Breast epithelium (tissue), 4 donors: ENCODE measurements at regions not wholly inside any gene's neighbourhood (a gene's known extent, or its start where the extent isn't known, plus 50 kb on each side); places are given as distances from the start of the nearest gene placed in this dataset.

ENCODE experiments used
- DNase-seq, 2 donors: peaks; one replicate each; pipeline ENCODE4 v3.0.0-alpha.2; 2019; ENCODE audit warnings: low spot score in 2 of 2
- H3K27ac ChIP-seq, 2 donors: fragments of 200-600 bp; sonication (generic) in 1 of 2; one replicate each; pipeline ENCODE4 v1.5.1; 2016 to 2019; ENCODE audit warnings: mild to moderate bottlenecking in 1 of 2
- H3K27me3 ChIP-seq, 2 donors: fragments of 200-600 bp; sonication (generic) in 1 of 2; one replicate each; pipeline versions ENCODE4 v1.5.1 to v1.6.0; 2017 to 2019; ENCODE audit warnings: control low read depth in 1 of 2, mild to moderate bottlenecking in 1 of 2
- H3K36me3 ChIP-seq: fragments of 200-600 bp; one replicate; pipeline ENCODE4 v1.5.1; 2019
- H3K4me1 ChIP-seq, 2 donors: fragments of 200-600 bp; sonication (generic); one replicate each; pipeline ENCODE4 v1.5.1; 2016 to 2019; ENCODE audit warnings: control low read depth in 1 of 2
- H3K4me3 ChIP-seq, 3 donors: fragments of 200-600 bp; sonication (generic); 1 replicate in 2 of 3; 2 replicates in 1 of 3; pipeline ENCODE4 v1.5.1; 2016 to 2019; ENCODE audit warnings: mild to moderate bottlenecking in 3 of 3, moderate library complexity in 2 of 3
- H3K9me3 ChIP-seq, 2 donors: fragments of 200-600 bp; sonication (generic) in 1 of 2; one replicate each; pipeline ENCODE4 v1.5.1; 2016 to 2019; ENCODE audit warnings: control low read depth in 1 of 2
- CTCF ChIP-seq, 3 donors: fragments of 450-650 bp; IDR thresholded peaks; one replicate each; pipeline ENCODE4 v1.5.1; 2016 to 2017; ENCODE audit warnings: antibody characterized with exemption in 3 of 3, mild to moderate bottlenecking in 3 of 3, moderate library complexity in 3 of 3
- POLR2A ChIP-seq: fragments of 450-650 bp; IDR thresholded peaks from one replicate; pipeline ENCODE4 v1.6.1; 2016; ENCODE audit warnings: antibody characterized with exemption, mild to moderate bottlenecking, moderate library complexity
- POLR2AphosphoS5 ChIP-seq, 3 donors: sonication (generic); formaldehyde crosslinking; IDR thresholded peaks; one replicate each; pipeline ENCODE4 v1.6.1; 2017; ENCODE audit warnings: antibody characterized with exemption in 3 of 3
- intact Hi-C: fragments of 100-400 bp; cut with DNase I; formaldehyde crosslinking; loops from one replicate; pipeline ENCODE4 v1.15.1; 2023; ENCODE audit warnings: low total_unique reads

- no peak for TF ChIP-seq POLR2A
- TF ChIP-seq POLR2AphosphoS5 (IDR thresholded peaks at IDR 0.05) = no peak
- TF ChIP-seq CTCF (IDR thresholded peaks at IDR 0.05) = no peak
- H3K27ac ChIP-seq = no peak overlapping the region
- no peak overlapping the region for H3K4me3 ChIP-seq
- H3K9me3 ChIP-seq = no peaks in the 10 kb centered on the region
- H3K4me1 ChIP-seq = no peaks in the 10 kb centered on the region
- DNase-seq = no peak
- H3K27me3 ChIP-seq = no peaks in the 10 kb centered on the region
- H3K36me3 ChIP-seq = no peaks in the 10 kb centered on the region
- intact Hi-C loops = no loop called here
Measured at GRCh38 chr18:22624176-22624575, 206.5 kb upstream of the CTAGE1 start.

DNA sequence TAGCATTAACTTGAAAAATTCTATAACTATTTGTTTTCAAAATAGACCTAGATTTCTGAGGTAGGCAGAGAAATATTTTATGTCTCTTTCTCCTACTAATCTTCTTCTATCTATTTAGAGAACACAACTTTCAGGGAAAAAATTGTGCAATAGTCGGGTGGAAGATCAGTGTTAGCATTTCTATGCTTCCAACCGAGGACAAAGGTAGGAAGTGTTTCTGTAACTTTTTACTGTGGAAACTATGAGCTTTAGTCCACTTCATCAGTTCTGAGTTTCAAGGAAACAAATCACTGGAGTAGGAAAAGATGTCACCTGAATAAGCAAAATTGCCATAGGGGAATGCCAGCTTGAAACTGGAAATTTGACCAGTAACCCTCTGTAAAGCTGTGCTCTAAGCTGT is 207.7 kb upstream of the CTAGE1 start:
- H3K27me3 ChIP-seq = no peaks in the 10 kb centered on the region
- no peak for DNase-seq
- no peaks in the 10 kb centered on the region for H3K9me3 ChIP-seq
- H3K4me1 ChIP-seq = no peaks in the 10 kb centered on the region
- no peak overlapping the region for H3K4me3 ChIP-seq
- TF ChIP-seq POLR2A = no peak
- no peak for TF ChIP-seq CTCF (IDR thresholded peaks at IDR 0.05)
- TF ChIP-seq POLR2AphosphoS5 (IDR thresholded peaks at IDR 0.05) = no peak
- intact Hi-C loops = no loop called here
- H3K36me3 ChIP-seq = no peaks in the 10 kb centered on the region
- H3K27ac ChIP-seq = no peak overlapping the region

DNA sequence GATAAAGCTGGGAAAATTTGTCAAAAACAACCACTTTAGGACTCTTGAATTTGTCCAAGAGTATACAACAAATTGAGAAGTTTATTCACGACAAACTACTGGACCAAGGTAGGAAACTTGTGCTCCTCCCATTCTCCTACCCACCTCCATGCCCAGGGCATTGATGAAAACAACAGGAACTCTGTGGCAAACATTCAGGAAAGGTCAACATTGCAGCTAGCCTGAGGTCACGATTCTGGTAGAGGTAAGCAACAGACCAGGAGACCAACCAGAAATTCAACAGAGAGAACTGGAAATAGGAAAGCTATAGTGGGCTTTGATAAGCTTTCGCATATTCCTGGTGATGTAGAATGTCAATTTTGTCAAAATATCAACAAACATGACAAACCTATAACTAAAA is 209.1 kb upstream of the CTAGE1 start:
- TF ChIP-seq POLR2AphosphoS5 (IDR thresholded peaks at IDR 0.05) (no peak), CTCF (IDR thresholded peaks at IDR 0.05) (no peak), POLR2A (no peak)
- Histone ChIP-seq H3K4me3 (no peak overlapping the region), H3K27me3 (no peaks in the 10 kb centered on the region)

GRCh38 chr18:22627506-22627905 is 209.8 kb upstream of the CTAGE1 start:
- H3K9me3 ChIP-seq = no peaks in the 10 kb centered on the region
- H3K4me3 ChIP-seq = no peak overlapping the region
- TF ChIP-seq POLR2AphosphoS5 (IDR thresholded peaks at IDR 0.05) (no peak), POLR2A (no peak), CTCF (IDR thresholded peaks at IDR 0.05) (no peak)
- no peaks in the 10 kb centered on the region for H3K36me3 ChIP-seq
- DNase-seq = no peak
- no peaks in the 10 kb centered on the region for H3K27me3 ChIP-seq
- H3K4me1 ChIP-seq = no peaks in the 10 kb centered on the region
- intact Hi-C loops = no loop called here
- H3K27ac ChIP-seq = no peak overlapping the region

More for the DNA sequence above, 209.1 kb upstream of the CTAGE1 start:
- intact Hi-C loops = no loop called here
- H3K4me1 ChIP-seq = no peaks in the 10 kb centered on the region
- DNase-seq = no peak
- H3K9me3 ChIP-seq = no peaks in the 10 kb centered on the region
- no peak overlapping the region for H3K27ac ChIP-seq
- no peaks in the 10 kb centered on the region for H3K36me3 ChIP-seq

DNA sequence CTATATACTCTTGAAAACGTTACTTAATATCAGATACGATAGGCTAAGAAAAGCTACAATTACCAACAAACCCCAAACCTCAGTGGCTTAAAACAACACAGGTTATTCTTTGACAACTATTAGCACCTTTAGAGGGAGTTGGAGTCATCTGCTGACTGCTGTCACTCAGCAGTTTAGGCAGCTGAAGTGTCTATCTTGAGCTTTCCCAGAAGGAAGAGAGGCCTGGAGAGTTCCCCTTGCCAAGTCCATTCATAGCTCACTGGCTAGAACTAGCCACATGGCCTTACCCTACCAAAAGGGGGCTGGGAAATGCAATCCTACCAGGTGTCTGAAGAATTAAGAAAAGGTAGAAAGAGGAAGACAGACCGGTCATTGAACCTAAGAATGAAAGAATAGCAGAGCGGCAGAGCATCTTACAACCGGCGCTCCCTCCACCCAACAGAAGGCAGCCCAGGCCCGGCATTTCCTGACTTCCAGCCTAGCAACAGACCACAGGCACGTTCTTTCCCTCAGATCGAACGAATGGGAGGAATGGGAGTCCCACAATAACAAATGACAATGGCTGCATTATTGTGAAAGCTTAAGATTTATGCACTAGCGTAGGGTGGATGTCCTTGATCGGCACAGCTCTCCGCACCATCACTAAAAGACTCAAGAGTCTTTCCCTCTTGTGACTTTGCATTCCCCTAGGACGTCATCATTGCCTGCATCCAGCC is 211.2 kb upstream of the CTAGE1 start:
- Histone ChIP-seq H3K4me1 (no peaks in the 10 kb centered on the region), H3K4me3 (no peak overlapping the region), H3K27ac (no peak overlapping the region), H3K36me3 (no peaks in the 10 kb centered on the region), H3K9me3 (no peaks in the 10 kb centered on the region), H3K27me3 (no peaks in the 10 kb centered on the region)
- intact Hi-C loops = no loop called here
- TF ChIP-seq POLR2AphosphoS5 (IDR thresholded peaks at IDR 0.05) = no peak
- TF ChIP-seq CTCF (IDR thresholded peaks at IDR 0.05) = no peak
- no peak for TF ChIP-seq POLR2A
- DNase-seq = no peak
